ENCODE measurements at regions not wholly inside any gene's neighbourhood (a gene's known extent, or its start where the extent isn't known, plus 50 kb on each side); places are given as distances from the start of the nearest gene placed in this dataset.

- TF ChIP-seq CTCF (IDR thresholded peaks at IDR 0.05), result no peak
- no peak for TF ChIP-seq POLR2A (IDR thresholded peaks at IDR 0.05)
Measured at GRCh38 chr2:234851451-234851850, 100.4 kb upstream of the SH3BP4 start.

Measured in lower leg skin (tissue), 3 donors.